Subcutaneous abdominal adipose tissue (tissue), 5 donors: ENCODE measurements at regions not wholly inside any gene's neighbourhood (a gene's known extent, or its start where the extent isn't known, plus 50 kb on each side); places are given as distances from the start of the nearest gene placed in this dataset.
"Not testable (repeated sequence)": the region's sequence is repeated elsewhere in the genome, so short reads cannot be mapped to it uniquely, and the experiment has no call there.

Experiments
- H3K27ac ChIP-seq: one replicate; pipeline ENCODE4 v1.7.0; 2013; ENCODE audit warnings: low read depth, mild to moderate bottlenecking, inconsistent platforms, low read length, moderate library complexity
- H3K27me3 ChIP-seq, 5 donors: one replicate each; pipeline ENCODE4 v1.7.0; 2013; ENCODE audit warnings: low read length in 5 of 5, inconsistent platforms in 1 of 5; ENCODE audit not compliant: control insufficient read depth in 5 of 5, insufficient read depth in 4 of 5
- H3K36me3 ChIP-seq, 5 donors: one replicate each; pipeline ENCODE4 v1.7.0; 2013; ENCODE audit warnings: low read length in 5 of 5; ENCODE audit not compliant: control insufficient read depth in 5 of 5, insufficient read depth in 5 of 5
- H3K4me1 ChIP-seq, 5 donors: one replicate each; pipeline ENCODE4 v1.7.0; 2013; ENCODE audit warnings: low read length in 5 of 5, mild to moderate bottlenecking in 3 of 5, moderate library complexity in 1 of 5; ENCODE audit not compliant: control insufficient read depth in 5 of 5, insufficient read depth in 5 of 5
- H3K4me3 ChIP-seq, 5 donors: one replicate each; pipeline ENCODE4 v1.7.0; 2013; ENCODE audit warnings: low read length in 5 of 5, low read depth in 1 of 5
- H3K9ac ChIP-seq, 5 donors: one replicate each; pipeline ENCODE4 v1.7.0; 2013; ENCODE audit warnings: low read length in 5 of 5, mild to moderate bottlenecking in 4 of 5, moderate library complexity in 3 of 5
- H3K9me3 ChIP-seq, 5 donors: one replicate each; pipeline ENCODE4 v1.7.0; 2013; ENCODE audit warnings: low read length in 5 of 5; ENCODE audit not compliant: control insufficient read depth in 5 of 5
- donor health status: healthy.
- donor health status: healthy.
- donor health status: healthy.
- donor health status: healthy.
- donor health status: healthy.

- no peak overlapping the region for H3K4me3 ChIP-seq
- no peak overlapping the region for H3K9ac ChIP-seq
- no peaks in the 10 kb centered on the region for H3K27me3 ChIP-seq
- H3K4me1 ChIP-seq, result no peaks in the 10 kb centered on the region
- no peaks in the 10 kb centered on the region for H3K36me3 ChIP-seq
- H3K27ac ChIP-seq, result no peak overlapping the region
- H3K9me3 ChIP-seq, result peaks cover 0 to 2% (median 0%) of the 10 kb centered on the region in 5 donors
Observed at GRCh38 chr10:105751688-105752087, 1110.6 kb downstream of the SORCS3 start.

GRCh38 chr10:105745596-105746148 lies 1104.6 kb downstream of the SORCS3 start:
- Histone ChIP-seq H3K9ac (no peak overlapping the region), H3K4me3 (no peak overlapping the region), H3K27me3 (no peaks in the 10 kb centered on the region), H3K4me1 (no peaks in the 10 kb centered on the region), H3K9me3 (peaks cover 0 to 2% (median 0%) of the 10 kb centered on the region in 5 donors), H3K27ac (no peak overlapping the region), H3K36me3 (no peaks in the 10 kb centered on the region)

- H3K4me3 ChIP-seq, result no peak overlapping the region
- peaks cover 0 to 2% (median 0%) of the 10 kb centered on the region in 5 donors for H3K9me3 ChIP-seq
- no peaks in the 10 kb centered on the region for H3K27me3 ChIP-seq
- no peak overlapping the region for H3K27ac ChIP-seq
- no peaks in the 10 kb centered on the region for H3K4me1 ChIP-seq
- no peaks in the 10 kb centered on the region for H3K36me3 ChIP-seq
- no peak overlapping the region for H3K9ac ChIP-seq
Observed at GRCh38 chr10:105743343-105744056, 1102.4 kb downstream of the SORCS3 start.

GRCh38 chr10:105742923-105743322 lies 1101.8 kb downstream of the SORCS3 start:
- Histone ChIP-seq H3K9ac (no peak overlapping the region), H3K27me3 (no peaks in the 10 kb centered on the region), H3K9me3 (peaks cover 0 to 2% (median 0%) of the 10 kb centered on the region in 5 donors), H3K4me1 (no peaks in the 10 kb centered on the region), H3K36me3 (no peaks in the 10 kb centered on the region), H3K27ac (no peak overlapping the region), H3K4me3 (no peak overlapping the region)

GRCh38 chr10:105742184-105742583 lies 1101.1 kb downstream of the SORCS3 start:
- H3K27ac ChIP-seq, result no peak overlapping the region
- H3K4me3 ChIP-seq, result no peak overlapping the region
- no peaks in the 10 kb centered on the region for H3K36me3 ChIP-seq
- H3K27me3 ChIP-seq, result no peaks in the 10 kb centered on the region
- no peaks in the 10 kb centered on the region for H3K4me1 ChIP-seq
- H3K9me3 ChIP-seq, result no peaks in the 10 kb centered on the region
- H3K9ac ChIP-seq, result no peak overlapping the region

GRCh38 chr10:105734479-105734878 lies 1093.4 kb downstream of the SORCS3 start:
- H3K9me3 ChIP-seq, result peaks cover 0 to 3% (median 0%) of the 10 kb centered on the region in 5 donors
- no peaks in the 10 kb centered on the region for H3K4me1 ChIP-seq
- H3K36me3 ChIP-seq, result no peaks in the 10 kb centered on the region
- no peak overlapping the region for H3K4me3 ChIP-seq
- no peak overlapping the region for H3K27ac ChIP-seq
- no peak overlapping the region for H3K9ac ChIP-seq
- no peaks in the 10 kb centered on the region for H3K27me3 ChIP-seq

- H3K27me3 ChIP-seq, result no peaks in the 10 kb centered on the region
- H3K36me3 ChIP-seq, result no peaks in the 10 kb centered on the region
- H3K9ac ChIP-seq, result no peak overlapping the region
- no peak overlapping the region for H3K27ac ChIP-seq
- H3K4me3 ChIP-seq, result no peak overlapping the region
- peaks cover 0 to 3% (median 0%) of the 10 kb centered on the region in 5 donors for H3K9me3 ChIP-seq
- H3K4me1 ChIP-seq, result no peaks in the 10 kb centered on the region
Observed at GRCh38 chr10:105733924-105734323, 1092.8 kb downstream of the SORCS3 start.

- Histone ChIP-seq H3K27ac (no peak overlapping the region), H3K36me3 (no peaks in the 10 kb centered on the region), H3K27me3 (peaks cover 0 to 3% (median 0%) of the 10 kb centered on the region in 5 donors), H3K4me1 (no peaks in the 10 kb centered on the region), H3K9ac (no peak overlapping the region), H3K9me3 (no peaks in the 10 kb centered on the region), H3K4me3 (no peak overlapping the region)
Observed at GRCh38 chr10:105729428-105729827, 1088.3 kb downstream of the SORCS3 start.

GRCh38 chr10:105727586-105727985 lies 1086.5 kb downstream of the SORCS3 start:
- not testable (repeated sequence) for H3K4me1 ChIP-seq, H3K9me3 ChIP-seq, H3K27me3 ChIP-seq, H3K27ac ChIP-seq, H3K4me3 ChIP-seq, H3K9ac ChIP-seq, H3K36me3 ChIP-seq

- H3K27me3 ChIP-seq, result peaks cover 0 to 3% (median 0%) of the 10 kb centered on the region in 5 donors
- H3K4me3 ChIP-seq, result no peak overlapping the region
- no peaks in the 10 kb centered on the region for H3K9me3 ChIP-seq
- H3K36me3 ChIP-seq, result no peaks in the 10 kb centered on the region
- no peak overlapping the region for H3K27ac ChIP-seq
- H3K4me1 ChIP-seq, result no peaks in the 10 kb centered on the region
- H3K9ac ChIP-seq, result no peak overlapping the region
Observed at GRCh38 chr10:105727131-105727530, 1086.0 kb downstream of the SORCS3 start.
